ENCODE measurements at regions not wholly inside any gene's neighbourhood (a gene's known extent, or its start where the extent isn't known, plus 50 kb on each side); places are given as distances from the start of the nearest gene placed in this dataset.

GRCh38 chr18:42412896-42413295 is 457.9 kb downstream of the PIK3C3 start:
- DNase-seq (ENCODE audit: low read depth), result no peak
- no peak for TF ChIP-seq CTCF (conservative IDR thresholded peaks at IDR 0.05; ENCODE audit: low read length)
- no peak overlapping the region for H3K4me3 ChIP-seq (ENCODE audit: low read length)

- no peak for TF ChIP-seq CTCF (conservative IDR thresholded peaks at IDR 0.05; ENCODE audit: low read length)
- no peak for DNase-seq (ENCODE audit: low read depth)
- H3K4me3 ChIP-seq (ENCODE audit: low read length), result no peak overlapping the region
Measured at GRCh38 chr18:42413870-42414269, 458.8 kb downstream of the PIK3C3 start.

GRCh38 chr18:42414756-42415454 is 459.9 kb downstream of the PIK3C3 start:
- no peak for TF ChIP-seq CTCF (conservative IDR thresholded peaks at IDR 0.05; ENCODE audit: low read length)
- H3K4me3 ChIP-seq (ENCODE audit: low read length), result no peak overlapping the region
- peak; percentile 17 for DNase-seq (ENCODE audit: low read depth)

GRCh38 chr18:42417189-42417588 is 462.2 kb downstream of the PIK3C3 start:
- no peak for DNase-seq (ENCODE audit: low read depth)
- TF ChIP-seq CTCF (conservative IDR thresholded peaks at IDR 0.05; ENCODE audit: low read length), result no peak
- no peak overlapping the region for H3K4me3 ChIP-seq (ENCODE audit: low read length)

GRCh38 chr18:42418121-42418520 is 463.1 kb downstream of the PIK3C3 start:
- no peak for TF ChIP-seq CTCF (conservative IDR thresholded peaks at IDR 0.05; ENCODE audit: low read length)
- no peak for DNase-seq (ENCODE audit: low read depth)
- no peak overlapping the region for H3K4me3 ChIP-seq (ENCODE audit: low read length)

GRCh38 chr18:42425025-42425424 is 470.0 kb downstream of the PIK3C3 start:
- TF ChIP-seq CTCF (conservative IDR thresholded peaks at IDR 0.05; ENCODE audit: low read length), result no peak
- no peak overlapping the region for H3K4me3 ChIP-seq (ENCODE audit: low read length)
- no peak for DNase-seq (ENCODE audit: low read depth)

- TF ChIP-seq CTCF (conservative IDR thresholded peaks at IDR 0.05; ENCODE audit: low read length), result no peak
- no peak overlapping the region for H3K4me3 ChIP-seq (ENCODE audit: low read length)
- DNase-seq (ENCODE audit: low read depth), result no peak
Measured at GRCh38 chr18:42426496-42427015, 471.5 kb downstream of the PIK3C3 start.
